ENCODE measurements at regions not wholly inside any gene's neighbourhood (a gene's known extent, or its start where the extent isn't known, plus 50 kb on each side); places are given as distances from the start of the nearest gene placed in this dataset.
"Not testable (repeated sequence)": the region's sequence is repeated elsewhere in the genome, so short reads cannot be mapped to it uniquely, and the experiment has no call there.

DNA sequence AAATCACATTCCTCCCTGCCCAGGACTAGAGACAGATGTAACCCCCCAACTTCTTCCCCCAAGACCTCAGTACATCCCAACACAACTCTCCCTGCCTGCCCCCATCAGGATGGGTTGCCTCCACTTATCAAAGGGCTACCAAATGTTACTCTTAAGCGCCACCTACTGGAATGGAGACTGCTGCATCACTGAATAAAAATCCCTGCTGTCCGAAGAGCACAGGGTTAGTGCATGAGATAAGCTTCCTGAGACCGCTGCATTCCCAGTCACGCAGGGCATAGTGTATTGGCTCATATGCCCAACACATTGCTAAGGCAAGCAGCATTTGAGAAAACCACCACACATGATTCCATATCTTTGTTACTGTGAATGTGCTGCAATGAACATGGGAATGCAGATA lies 544.5 kb downstream of the PPP4R3C start:
- intact Hi-C loops (cut with micrococcal nuclease), result no loop called here
- Histone ChIP-seq H3K27me3 (ENCODE audit: low read depth) (no peaks in the 10 kb centered on the region), H3K27ac (replicated peaks) (no peak overlapping the region), H3K4me3 (no peak overlapping the region), H3K36me3 (no peaks in the 10 kb centered on the region), H3K9me3 (replicated peaks) (no peaks in the 10 kb centered on the region), H3K4me1 (no peaks in the 10 kb centered on the region)
- TF ChIP-seq, protein P1, sequence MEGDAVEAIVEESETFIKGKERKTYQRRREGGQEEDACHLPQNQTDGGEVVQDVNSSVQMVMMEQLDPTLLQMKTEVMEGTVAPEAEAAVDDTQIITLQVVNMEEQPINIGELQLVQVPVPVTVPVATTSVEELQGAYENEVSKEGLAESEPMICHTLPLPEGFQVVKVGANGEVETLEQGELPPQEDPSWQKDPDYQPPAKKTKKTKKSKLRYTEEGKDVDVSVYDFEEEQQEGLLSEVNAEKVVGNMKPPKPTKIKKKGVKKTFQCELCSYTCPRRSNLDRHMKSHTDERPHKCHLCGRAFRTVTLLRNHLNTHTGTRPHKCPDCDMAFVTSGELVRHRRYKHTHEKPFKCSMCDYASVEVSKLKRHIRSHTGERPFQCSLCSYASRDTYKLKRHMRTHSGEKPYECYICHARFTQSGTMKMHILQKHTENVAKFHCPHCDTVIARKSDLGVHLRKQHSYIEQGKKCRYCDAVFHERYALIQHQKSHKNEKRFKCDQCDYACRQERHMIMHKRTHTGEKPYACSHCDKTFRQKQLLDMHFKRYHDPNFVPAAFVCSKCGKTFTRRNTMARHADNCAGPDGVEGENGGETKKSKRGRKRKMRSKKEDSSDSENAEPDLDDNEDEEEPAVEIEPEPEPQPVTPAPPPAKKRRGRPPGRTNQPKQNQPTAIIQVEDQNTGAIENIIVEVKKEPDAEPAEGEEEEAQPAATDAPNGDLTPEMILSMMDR (IDR thresholded peaks at IDR 0.05; ENCODE audit: borderline replicate concordance), result peak; percentile 17
- no peak for DNase-seq

DNA sequence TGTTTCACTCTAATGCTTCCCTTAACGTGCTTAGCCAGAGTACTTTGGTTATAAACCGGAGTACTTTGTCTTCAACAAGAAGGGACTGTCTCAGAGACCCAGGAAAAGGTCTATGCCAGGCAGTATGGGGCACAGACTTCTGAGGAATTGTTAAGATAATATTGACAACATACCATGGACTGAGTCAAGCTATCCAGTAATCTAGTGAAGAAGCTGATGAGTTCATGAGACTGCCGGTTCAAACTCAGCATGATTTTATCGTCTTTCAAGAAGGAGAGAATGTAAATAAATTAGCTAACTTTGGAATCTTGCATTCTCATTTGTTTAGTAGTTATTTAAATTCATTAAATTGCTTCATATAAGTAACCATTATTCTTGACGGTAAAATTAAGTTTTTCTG lies 546.1 kb downstream of the PPP4R3C start:
- H3K36me3 ChIP-seq, result no peaks in the 10 kb centered on the region
- no peaks in the 10 kb centered on the region for H3K9me3 ChIP-seq (replicated peaks)
- TF ChIP-seq, protein P1 (IDR thresholded peaks at IDR 0.05; ENCODE audit: borderline replicate concordance), result no peak
- no peak overlapping the region for H3K27ac ChIP-seq (replicated peaks)
- intact Hi-C loops (cut with micrococcal nuclease), result no loop called here
- H3K4me3 ChIP-seq, result no peak overlapping the region
- no peaks in the 10 kb centered on the region for H3K4me1 ChIP-seq
- no peak for DNase-seq
- H3K27me3 ChIP-seq (ENCODE audit: low read depth), result no peaks in the 10 kb centered on the region

DNA sequence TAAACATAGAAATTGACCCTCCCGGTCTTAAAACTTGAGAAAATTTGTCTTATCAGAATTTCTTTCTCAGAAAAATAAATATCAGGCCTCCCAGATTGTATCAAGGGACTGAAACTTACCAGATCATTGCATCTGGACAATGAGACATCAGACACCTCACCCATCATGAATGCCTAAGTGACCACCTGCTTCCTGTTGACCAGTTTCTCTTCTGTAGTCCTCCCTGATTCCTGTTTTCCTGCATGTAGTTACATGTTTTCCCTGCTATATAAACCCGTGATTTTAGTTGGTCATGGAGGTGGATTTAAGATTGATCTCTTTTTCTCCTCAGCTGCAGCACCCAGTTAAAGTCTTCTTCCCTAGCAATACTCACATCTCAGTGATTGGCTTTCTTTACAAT lies 548.1 kb downstream of the PPP4R3C start:
- Histone ChIP-seq H3K27ac (replicated peaks) (no peak overlapping the region), H3K36me3 (no peaks in the 10 kb centered on the region), H3K9me3 (replicated peaks) (no peaks in the 10 kb centered on the region), H3K27me3 (ENCODE audit: low read depth) (no peaks in the 10 kb centered on the region), H3K4me1 (no peaks in the 10 kb centered on the region), H3K4me3 (no peak overlapping the region)
- TF ChIP-seq, protein P1 (IDR thresholded peaks at IDR 0.05; ENCODE audit: borderline replicate concordance), result no peak
- intact Hi-C loops (cut with micrococcal nuclease), result no loop called here
- no peak for DNase-seq

DNA sequence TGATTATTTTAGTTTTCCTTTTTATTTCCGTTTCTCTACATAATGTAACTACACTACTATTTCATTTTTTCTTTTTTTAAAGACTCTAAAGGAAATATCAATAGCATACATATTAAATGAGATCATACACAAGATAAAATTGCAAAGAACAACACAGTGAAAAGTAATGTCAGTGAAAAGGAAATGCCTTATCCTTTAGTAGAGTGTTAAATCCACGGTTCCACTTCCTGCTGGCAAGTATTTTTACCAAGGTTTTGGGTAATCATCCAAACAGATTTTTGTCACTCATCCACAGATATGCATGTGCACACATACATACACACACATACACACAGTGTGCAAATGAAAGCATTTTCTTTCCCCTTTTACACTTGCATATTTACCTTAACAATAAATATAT lies 548.9 kb downstream of the PPP4R3C start:
- H3K27me3 ChIP-seq (ENCODE audit: low read depth), result no peaks in the 10 kb centered on the region
- intact Hi-C loops (cut with micrococcal nuclease), result no loop called here
- no peak overlapping the region for H3K4me3 ChIP-seq
- H3K9me3 ChIP-seq (replicated peaks), result no peaks in the 10 kb centered on the region
- TF ChIP-seq, protein P1 (IDR thresholded peaks at IDR 0.05; ENCODE audit: borderline replicate concordance), result no peak
- no peak for DNase-seq
- no peaks in the 10 kb centered on the region for H3K36me3 ChIP-seq
- H3K27ac ChIP-seq (replicated peaks), result no peak overlapping the region
- H3K4me1 ChIP-seq, result no peaks in the 10 kb centered on the region

DNA sequence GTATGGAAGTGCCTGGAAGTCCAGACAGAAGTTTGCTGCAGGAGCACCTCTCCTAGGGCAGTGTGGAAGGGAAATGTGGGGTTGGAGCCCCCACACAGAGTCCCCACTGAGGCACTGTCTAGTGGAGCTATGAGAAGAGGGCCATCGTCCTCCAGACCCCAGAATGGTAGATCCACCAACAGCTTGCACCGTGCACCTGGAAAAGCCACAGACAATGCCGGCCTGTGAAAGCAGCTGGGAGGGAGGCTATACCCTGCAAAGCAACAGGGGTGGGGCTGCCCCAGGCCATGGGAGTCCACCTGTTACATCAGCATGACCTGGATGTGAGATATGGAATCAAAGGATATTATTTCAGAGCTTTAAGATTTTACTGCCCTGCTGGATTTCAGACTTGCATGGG lies 551.4 kb downstream of the PPP4R3C start:
- H3K4me3 ChIP-seq; H3K27me3 ChIP-seq (ENCODE audit: low read depth); intact Hi-C loops (cut with micrococcal nuclease); H3K27ac ChIP-seq (replicated peaks); H3K4me1 ChIP-seq; H3K9me3 ChIP-seq (replicated peaks); DNase-seq; H3K36me3 ChIP-seq: not testable (repeated sequence)

DNA sequence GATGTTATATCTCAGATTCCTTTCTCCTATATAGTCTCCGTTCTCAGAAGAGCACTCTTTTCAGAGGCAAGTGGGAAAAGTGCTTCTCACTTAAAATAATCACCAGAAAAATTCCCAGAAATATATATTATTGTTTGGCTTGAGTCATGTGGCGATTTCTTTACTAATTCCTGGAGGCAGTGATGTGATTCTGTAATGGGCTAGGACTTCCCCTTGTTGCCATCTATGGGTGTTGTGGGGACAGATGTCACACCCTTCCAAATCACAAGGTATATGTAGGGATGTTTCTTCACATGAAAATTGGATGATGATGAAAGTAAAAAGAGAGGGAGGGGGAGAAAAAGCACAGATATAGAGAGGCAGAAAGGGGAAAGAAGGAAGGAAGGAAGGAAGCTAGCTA lies 553.4 kb downstream of the PPP4R3C start:
- intact Hi-C loops (cut with micrococcal nuclease), result no loop called here
- Histone ChIP-seq H3K27me3 (ENCODE audit: low read depth) (no peaks in the 10 kb centered on the region), H3K4me3 (no peak overlapping the region), H3K9me3 (replicated peaks) (no peaks in the 10 kb centered on the region), H3K27ac (replicated peaks) (no peak overlapping the region), H3K4me1 (no peaks in the 10 kb centered on the region), H3K36me3 (no peaks in the 10 kb centered on the region)
- TF ChIP-seq, protein P1 (IDR thresholded peaks at IDR 0.05; ENCODE audit: borderline replicate concordance), result no peak
- DNase-seq, result no peak

Measured in left ventricle myocardium inferior (tissue), 1 donor.